B cell (primary cell): ENCODE measurements at regions not wholly inside any gene's neighbourhood (a gene's known extent, or its start where the extent isn't known, plus 50 kb on each side); places are given as distances from the start of the nearest gene placed in this dataset.

ENCODE experiments used
- ATAC-seq: fragments of 200-7000 bp; cut with Tn5 transposase; one replicate; pipeline ENCODE4 v1.10.0; 2021; ENCODE audit warnings: low read depth, mild to moderate bottlenecking, moderate number of reproducible peaks, moderate library complexity
- CTCF ChIA-PET: fragments of 350-600 bp; sonication (Branson Sonifier 250); formaldehyde crosslinking; loops from one replicate; lab custom pipeline; 2021; ENCODE audit warnings: antibody characterized with exemption, inconsistent platforms; lab: Charles Lee
- POLR2A ChIA-PET: fragments of 350-600 bp; sonication (Branson Sonifier 250); formaldehyde crosslinking; loops from one replicate; lab custom pipeline; 2021; ENCODE audit warnings: antibody characterized with exemption; lab: Charles Lee
- DNase-seq: peaks from one replicate; pipeline ENCODE4 v3.0.0; 2013
- H2AFZ ChIP-seq: 2 replicates; pipeline ENCODE4 v1.6.1; 2012; ENCODE audit warnings: mild to moderate bottlenecking, low read depth, low read length; ENCODE audit not compliant: insufficient read depth, poor library complexity, severe bottlenecking
- H3K27ac ChIP-seq, 2 donors: 1 replicate in 1 of 2; 2 replicates in 1 of 2; pipeline ENCODE4 v1.5.1; 2012 to 2013; ENCODE audit warnings: low read length in 2 of 2, mild to moderate bottlenecking in 2 of 2, moderate library complexity in 1 of 2
- H3K27me3 ChIP-seq, 4 experiments: fragments of 200-600 bp in 1 of 4; sonication (generic) in 1 of 4; replicated peaks in 1 of 4; 1 replicate in 2 of 4; 2 replicates in 2 of 4; pipeline versions ENCODE4 v1.6.1 to v1.7.0; 2013 to 2016; ENCODE audit warnings: low read length in 3 of 4, mild to moderate bottlenecking in 2 of 4, mixed read lengths in 1 of 4, moderate library complexity in 1 of 4; ENCODE audit not compliant: insufficient read depth in 4 of 4, control insufficient read depth in 3 of 4; ENCODE audit errors: control extremely low read depth in 1 of 4
- H3K36me3 ChIP-seq, 2 experiments: replicated peaks in 1 of 2; 1 replicate in 1 of 2; 2 replicates in 1 of 2; pipeline versions ENCODE4 v1.6.1 to v1.7.1; 2013; ENCODE audit warnings: low read length in 1 of 2; ENCODE audit not compliant: insufficient read depth in 2 of 2, control insufficient read depth in 1 of 2; ENCODE audit errors: control extremely low read depth in 1 of 2, extremely low read depth in 1 of 2
- H3K4me1 ChIP-seq, 2 donors: fragments of 200-600 bp in 1 of 2; sonication (generic) in 1 of 2; 1 replicate in 1 of 2; 2 replicates in 1 of 2; pipeline versions ENCODE4 v1.5.1 to v1.6.1; 2013 to 2017; ENCODE audit warnings: low read length in 2 of 2; ENCODE audit not compliant: control insufficient read depth in 2 of 2, insufficient read depth in 2 of 2
- H3K4me2 ChIP-seq: replicated peaks from 2 replicates; pipeline ENCODE3; 2012; ENCODE audit warnings: mild to moderate bottlenecking, low read depth, low read length; ENCODE audit not compliant: poor library complexity, severe bottlenecking
- H3K4me3 ChIP-seq, 5 experiments: fragments of 200-600 bp in 1 of 5; sonication (generic) in 1 of 5; 1 replicate in 3 of 5; 2 replicates in 2 of 5; pipeline versions ENCODE4 v1.5.1 to v1.7.0; 2011 to 2016; ENCODE audit warnings: low read length in 4 of 5, mild to moderate bottlenecking in 4 of 5, low read depth in 2 of 5, control low read depth in 1 of 5, moderate library complexity in 1 of 5; ENCODE audit not compliant: insufficient read depth in 1 of 5; ENCODE audit errors: control extremely low read depth in 1 of 5, extremely low read depth in 1 of 5
- H3K79me2 ChIP-seq: fragments of 200-600 bp; sonication (generic); one replicate; pipeline ENCODE4 v1.6.0; 2016; ENCODE audit warnings: low read length; ENCODE audit not compliant: control insufficient read depth, insufficient read depth
- H3K9ac ChIP-seq: fragments of 200-600 bp; sonication (generic); 2 replicates; pipeline ENCODE4 v1.6.1; 2017; ENCODE audit warnings: mild to moderate bottlenecking, low read length, moderate library complexity
- H3K9me3 ChIP-seq, 3 donors: one replicate each; pipeline versions ENCODE4 v1.6.1 to v1.7.1; 2013; ENCODE audit warnings: low read length in 2 of 3; ENCODE audit not compliant: control insufficient read depth in 2 of 3, insufficient read depth in 1 of 3; ENCODE audit errors: control extremely low read depth in 1 of 3
- H4K20me1 ChIP-seq: 2 replicates; pipeline ENCODE4 v1.6.0; 2012; ENCODE audit warnings: mild to moderate bottlenecking, low read length; ENCODE audit not compliant: insufficient read depth, control insufficient read depth, poor library complexity, severe bottlenecking
- H3K27ac Mint-ChIP-seq: one replicate; pipeline ENCODE4 v1.8.0; 2021; ENCODE audit warnings: mixed read lengths
- H3K27me3 Mint-ChIP-seq: one replicate; pipeline ENCODE4 v1.8.0; 2021; ENCODE audit warnings: mixed read lengths
- H3K4me1 Mint-ChIP-seq: one replicate; pipeline ENCODE4 v1.8.0; 2021; ENCODE audit warnings: mixed read lengths
- H3K4me3 Mint-ChIP-seq: one replicate; pipeline ENCODE4 v1.8.0; 2021; ENCODE audit warnings: mixed read lengths
- H3K9me3 Mint-ChIP-seq: one replicate; pipeline ENCODE4 v1.8.0; 2022; ENCODE audit warnings: mixed read lengths; ENCODE audit not compliant: insufficient read depth
- EZH2 ChIP-seq: IDR thresholded peaks from 2 replicates; pipeline ENCODE4 v1.6.1; 2012; ENCODE audit warnings: borderline replicate concordance, low read depth, mild to moderate bottlenecking, moderate library complexity, low read length; ENCODE audit not compliant: insufficient read depth, poor library complexity, severe bottlenecking
- WGBS: methylation state at CpG from one replicate; pipeline ENCODE4 v1.1.5; 2013; ENCODE audit warnings: missing lambda C conversion rate; ENCODE audit not compliant: insufficient coverage; 5-methylcytosine and 5-hydroxymethylcytosine counted together
- intact Hi-C: fragments of 100-400 bp; cut with micrococcal nuclease; formaldehyde crosslinking; loops from one replicate; pipeline ENCODE4 v1.10.0; 2022
- TF ChIP-seq, protein P1 (sequence below): fragments of 200-600 bp; IDR thresholded peaks from one replicate; pipeline ENCODE4 v1.8.0; 2022; ENCODE audit warnings: antibody characterized with exemption, mild to moderate bottlenecking

DNA sequence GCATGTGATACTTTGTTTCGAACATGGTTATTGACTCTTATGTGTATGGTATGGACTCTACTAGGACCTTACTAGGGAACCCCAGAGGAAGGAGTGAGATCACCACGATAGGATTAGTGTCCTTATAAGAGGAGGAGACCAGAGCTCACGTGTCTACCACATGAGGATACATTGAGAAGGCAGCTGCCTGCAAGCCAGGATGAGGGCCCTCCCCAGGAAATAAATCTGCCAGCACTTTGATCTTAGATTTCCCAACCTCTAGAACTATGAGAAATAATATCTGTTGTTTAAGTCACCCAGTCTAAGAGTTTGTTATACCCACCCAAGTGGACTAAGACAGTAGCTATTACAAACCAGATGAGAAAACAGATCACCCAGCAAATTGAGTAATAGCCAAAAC lies 559.3 kb upstream of the USP24 start:
- CTCF ChIA-PET, result no interaction called here

GRCh38 chr1:55773211-55773940 lies 558.2 kb upstream of the USP24 start:
- Histone ChIP-seq H3K36me3 (no peaks in the 10 kb centered on the region), H3K79me2 (no peaks in the 10 kb centered on the region), H3K27me3 (no peaks in the 10 kb centered on the region), H3K27ac (no peak overlapping the region), H3K4me1 (no peaks in the 10 kb centered on the region), H3K9ac (no peak overlapping the region), H3K4me2 (no peak overlapping the region), H3K9me3 (no peaks in the 10 kb centered on the region), H4K20me1 (no peaks in the 10 kb centered on the region), H2AFZ (no peak overlapping the region), H3K4me3 (no peak overlapping the region)
- Mint-ChIP-seq H3K9me3 (no peaks in the 10 kb centered on the region), H3K27ac (no peak overlapping the region), H3K4me3 (no peak overlapping the region), H3K27me3 (peaks cover 8% of the 10 kb centered on the region), H3K4me1 (no peaks in the 10 kb centered on the region)
- WGBS, result 100% methylated on average over 1 of the region's 4 CpGs
- CTCF ChIA-PET, result no interaction called here
- POLR2A ChIA-PET, result no interaction called here
- no peak for TF ChIP-seq EZH2
- DNase-seq, result no peak
- no peak for ATAC-seq
- intact Hi-C loops, result no loop called here

More for the DNA sequence above, 559.3 kb upstream of the USP24 start:
- Mint-ChIP-seq H3K9me3 (no peaks in the 10 kb centered on the region), H3K27me3 (peaks cover 8% of the 10 kb centered on the region), H3K27ac (no peak overlapping the region), H3K4me3 (no peak overlapping the region), H3K4me1 (no peaks in the 10 kb centered on the region)
- Histone ChIP-seq H3K27ac (no peak overlapping the region), H3K9me3 (no peaks in the 10 kb centered on the region), H3K36me3 (no peaks in the 10 kb centered on the region), H3K4me1 (no peaks in the 10 kb centered on the region), H3K9ac (no peak overlapping the region), H3K79me2 (no peaks in the 10 kb centered on the region), H3K27me3 (no peaks in the 10 kb centered on the region), H2AFZ (no peak overlapping the region), H4K20me1 (no peaks in the 10 kb centered on the region), H3K4me2 (no peak overlapping the region), H3K4me3 (no peak overlapping the region)
- DNase-seq, result no peak
- TF ChIP-seq, protein P1, sequence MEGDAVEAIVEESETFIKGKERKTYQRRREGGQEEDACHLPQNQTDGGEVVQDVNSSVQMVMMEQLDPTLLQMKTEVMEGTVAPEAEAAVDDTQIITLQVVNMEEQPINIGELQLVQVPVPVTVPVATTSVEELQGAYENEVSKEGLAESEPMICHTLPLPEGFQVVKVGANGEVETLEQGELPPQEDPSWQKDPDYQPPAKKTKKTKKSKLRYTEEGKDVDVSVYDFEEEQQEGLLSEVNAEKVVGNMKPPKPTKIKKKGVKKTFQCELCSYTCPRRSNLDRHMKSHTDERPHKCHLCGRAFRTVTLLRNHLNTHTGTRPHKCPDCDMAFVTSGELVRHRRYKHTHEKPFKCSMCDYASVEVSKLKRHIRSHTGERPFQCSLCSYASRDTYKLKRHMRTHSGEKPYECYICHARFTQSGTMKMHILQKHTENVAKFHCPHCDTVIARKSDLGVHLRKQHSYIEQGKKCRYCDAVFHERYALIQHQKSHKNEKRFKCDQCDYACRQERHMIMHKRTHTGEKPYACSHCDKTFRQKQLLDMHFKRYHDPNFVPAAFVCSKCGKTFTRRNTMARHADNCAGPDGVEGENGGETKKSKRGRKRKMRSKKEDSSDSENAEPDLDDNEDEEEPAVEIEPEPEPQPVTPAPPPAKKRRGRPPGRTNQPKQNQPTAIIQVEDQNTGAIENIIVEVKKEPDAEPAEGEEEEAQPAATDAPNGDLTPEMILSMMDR, result no peak
- intact Hi-C loops, result no loop called here
- POLR2A ChIA-PET, result no interaction called here
- no peak for ATAC-seq
- WGBS, result no CpG with 5 or more reads among the region's 3 CpGs
